DND-41 (cell line): ENCODE measurements at regions not wholly inside any gene's neighbourhood (a gene's known extent, or its start where the extent isn't known, plus 50 kb on each side); places are given as distances from the start of the nearest gene placed in this dataset.

Experiments
- ATAC-seq: fragments of 200-7000 bp; cut with Tn5 transposase; 3 replicates; pipeline ENCODE4 v1.9.1; 2021; ENCODE audit warnings: low read depth; ENCODE audit not compliant: insufficient read depth
- DNase-seq: peaks from one replicate; pipeline ENCODE4 v3.0.0-alpha.2; 2020
- H2AFZ ChIP-seq: 2 replicates; pipeline ENCODE4 v1.6.0; 2012; ENCODE audit warnings: low read depth, low read length
- H3K27ac ChIP-seq: 2 replicates; pipeline ENCODE4 v1.5.1; 2012; ENCODE audit warnings: low read length, inconsistent platforms
- H3K27me3 ChIP-seq: fragments of 200-600 bp; sonication (generic); 2 replicates; pipeline ENCODE4 v1.6.0; 2012; ENCODE audit warnings: low read length, mild to moderate bottlenecking, inconsistent platforms; ENCODE audit not compliant: insufficient read depth, poor library complexity
- H3K36me3 ChIP-seq: 2 replicates; pipeline ENCODE4 v1.5.1; 2012; ENCODE audit warnings: low read length, inconsistent platforms; ENCODE audit not compliant: insufficient read depth
- H3K4me1 ChIP-seq: 2 replicates; pipeline ENCODE4 v1.5.1; 2012; ENCODE audit warnings: mild to moderate bottlenecking, low read length; ENCODE audit not compliant: insufficient read depth
- H3K4me2 ChIP-seq: 2 replicates; pipeline ENCODE4 v1.6.0; 2012; ENCODE audit warnings: mild to moderate bottlenecking, moderate library complexity, low read length, inconsistent platforms; ENCODE audit not compliant: insufficient read depth
- H3K4me3 ChIP-seq, 2 experiments: fragments of 200-600 bp in 1 of 2; shearing (Covaris generic) in 1 of 2; 2 replicates each; pipeline ENCODE4 v1.5.1; 2012 to 2016; ENCODE audit warnings: inconsistent platforms in 2 of 2, low read length in 2 of 2, mild to moderate bottlenecking in 2 of 2, low read depth in 1 of 2, moderate library complexity in 1 of 2
- H3K79me2 ChIP-seq: 2 replicates; pipeline ENCODE4 v1.6.0; 2012; ENCODE audit warnings: low read length, inconsistent platforms; ENCODE audit not compliant: insufficient read depth
- H3K9ac ChIP-seq: 2 replicates; pipeline ENCODE4 v1.6.0; 2012; ENCODE audit warnings: low read depth, mild to moderate bottlenecking, inconsistent platforms, low read length, moderate library complexity
- H3K9me3 ChIP-seq: 2 replicates; pipeline ENCODE4 v1.5.1; 2012; ENCODE audit warnings: low read length, moderate library complexity, mild to moderate bottlenecking, inconsistent platforms; ENCODE audit not compliant: insufficient read depth, severe bottlenecking
- H4K20me1 ChIP-seq: 2 replicates; pipeline ENCODE4 v1.6.0; 2012; ENCODE audit warnings: low read length; ENCODE audit not compliant: insufficient read depth
- EZH2 ChIP-seq: IDR thresholded peaks from 3 replicates; pipeline ENCODE4 v1.6.1; 2012; ENCODE audit warnings: borderline replicate concordance, low read depth, mild to moderate bottlenecking, moderate library complexity, low read length, inconsistent platforms; ENCODE audit not compliant: severe bottlenecking
- TF ChIP-seq, protein P1 (sequence below): IDR thresholded peaks from 2 replicates; pipeline ENCODE4 v1.5.1; 2012; ENCODE audit warnings: borderline replicate concordance, low read length, moderate library complexity, mild to moderate bottlenecking; ENCODE audit not compliant: poor library complexity, severe bottlenecking; ENCODE audit errors: extremely low read depth

DNA sequence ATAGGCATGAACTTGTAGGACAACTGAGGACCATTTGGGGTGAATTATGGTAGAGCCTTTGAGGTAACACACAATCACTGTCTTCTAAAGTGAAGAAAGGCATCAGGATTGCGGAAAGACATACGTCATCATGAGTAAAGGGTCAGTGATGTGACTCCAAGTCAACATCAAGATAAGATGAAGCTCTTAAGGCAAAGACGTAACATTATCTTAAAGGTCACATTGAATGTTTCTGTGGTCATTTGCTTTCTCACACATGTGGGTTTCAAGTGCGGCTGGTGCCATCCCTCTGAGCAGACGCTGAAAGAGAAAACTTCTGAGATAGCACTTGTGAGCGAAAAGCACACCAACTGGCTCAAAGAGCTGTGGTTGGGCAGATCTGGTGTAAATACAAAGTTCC, 63.3 kb upstream of the GRAMD2B start:
- no peaks in the 10 kb centered on the region for H3K36me3 ChIP-seq
- H2AFZ ChIP-seq = no peak overlapping the region
- no peaks in the 10 kb centered on the region for H4K20me1 ChIP-seq
- DNase-seq (no peak), ATAC-seq (no peak)
- H3K27me3 ChIP-seq = peaks cover 26% of the 10 kb centered on the region
- no peaks in the 10 kb centered on the region for H3K79me2 ChIP-seq
- H3K4me3 ChIP-seq = no peak overlapping the region
- no peak overlapping the region for H3K9ac ChIP-seq
- no peak overlapping the region for H3K4me2 ChIP-seq
- no peak overlapping the region for H3K27ac ChIP-seq
- no peaks in the 10 kb centered on the region for H3K9me3 ChIP-seq
- peaks cover 1% of the 10 kb centered on the region; the same call in 1 of the 2 replicates for H3K4me1 ChIP-seq
- TF ChIP-seq, protein P1, sequence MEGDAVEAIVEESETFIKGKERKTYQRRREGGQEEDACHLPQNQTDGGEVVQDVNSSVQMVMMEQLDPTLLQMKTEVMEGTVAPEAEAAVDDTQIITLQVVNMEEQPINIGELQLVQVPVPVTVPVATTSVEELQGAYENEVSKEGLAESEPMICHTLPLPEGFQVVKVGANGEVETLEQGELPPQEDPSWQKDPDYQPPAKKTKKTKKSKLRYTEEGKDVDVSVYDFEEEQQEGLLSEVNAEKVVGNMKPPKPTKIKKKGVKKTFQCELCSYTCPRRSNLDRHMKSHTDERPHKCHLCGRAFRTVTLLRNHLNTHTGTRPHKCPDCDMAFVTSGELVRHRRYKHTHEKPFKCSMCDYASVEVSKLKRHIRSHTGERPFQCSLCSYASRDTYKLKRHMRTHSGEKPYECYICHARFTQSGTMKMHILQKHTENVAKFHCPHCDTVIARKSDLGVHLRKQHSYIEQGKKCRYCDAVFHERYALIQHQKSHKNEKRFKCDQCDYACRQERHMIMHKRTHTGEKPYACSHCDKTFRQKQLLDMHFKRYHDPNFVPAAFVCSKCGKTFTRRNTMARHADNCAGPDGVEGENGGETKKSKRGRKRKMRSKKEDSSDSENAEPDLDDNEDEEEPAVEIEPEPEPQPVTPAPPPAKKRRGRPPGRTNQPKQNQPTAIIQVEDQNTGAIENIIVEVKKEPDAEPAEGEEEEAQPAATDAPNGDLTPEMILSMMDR = no peak
- TF ChIP-seq EZH2 = no peak

GRCh38 chr5:126360467-126360866, 62.7 kb upstream of the GRAMD2B start:
- H4K20me1 ChIP-seq = no peaks in the 10 kb centered on the region
- H3K4me1 ChIP-seq = no peaks in the 10 kb centered on the region
- no peaks in the 10 kb centered on the region for H3K79me2 ChIP-seq
- H3K27me3 ChIP-seq = peaks cover 26% of the 10 kb centered on the region
- ATAC-seq (no peak), DNase-seq (no peak)
- no peaks in the 10 kb centered on the region for H3K36me3 ChIP-seq
- no peak overlapping the region for H2AFZ ChIP-seq
- H3K27ac ChIP-seq = no peak overlapping the region
- H3K9me3 ChIP-seq = no peaks in the 10 kb centered on the region
- no peak for TF ChIP-seq EZH2
- TF ChIP-seq, protein P1 = no peak
- no peak overlapping the region for H3K4me3 ChIP-seq
- H3K9ac ChIP-seq = no peak overlapping the region
- no peak overlapping the region for H3K4me2 ChIP-seq

DNA sequence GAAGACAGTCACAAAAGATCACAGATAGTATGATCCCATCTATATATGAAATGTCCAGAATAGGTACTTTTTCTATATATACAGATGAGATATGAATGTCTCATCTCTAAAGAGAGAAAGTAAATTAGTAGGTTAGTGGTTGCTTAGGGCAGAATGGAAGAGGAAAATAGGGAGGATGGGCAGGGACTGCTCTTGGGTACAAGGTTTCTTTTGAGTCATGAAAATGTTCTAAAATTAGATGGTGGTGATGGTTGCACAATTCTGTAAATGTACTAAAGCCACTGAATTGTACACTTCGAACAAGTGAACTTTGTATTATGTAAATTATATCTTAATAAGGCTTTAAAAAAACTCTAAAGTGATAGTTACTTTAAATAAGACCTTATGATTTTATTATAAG, 59.6 kb upstream of the GRAMD2B start:
- no peaks in the 10 kb centered on the region for H4K20me1 ChIP-seq
- no peak overlapping the region for H2AFZ ChIP-seq
- DNase-seq (no peak), ATAC-seq (no peak)
- H3K27ac ChIP-seq = no peak overlapping the region
- H3K9ac ChIP-seq = no peak overlapping the region
- H3K9me3 ChIP-seq = no peaks in the 10 kb centered on the region
- no peak overlapping the region for H3K4me2 ChIP-seq
- no peaks in the 10 kb centered on the region for H3K79me2 ChIP-seq
- no peak overlapping the region for H3K4me3 ChIP-seq
- no peaks in the 10 kb centered on the region for H3K4me1 ChIP-seq
- peaks cover 18% of the 10 kb centered on the region for H3K27me3 ChIP-seq
- no peaks in the 10 kb centered on the region for H3K36me3 ChIP-seq
- no peak for TF ChIP-seq EZH2

GRCh38 chr5:126364206-126364902, 58.9 kb upstream of the GRAMD2B start:
- Histone ChIP-seq H3K36me3 (no peaks in the 10 kb centered on the region), H3K27ac (no peak overlapping the region), H3K9ac (no peak overlapping the region), H3K79me2 (no peaks in the 10 kb centered on the region), H3K4me2 (no peak overlapping the region), H4K20me1 (no peaks in the 10 kb centered on the region), H3K4me1 (no peaks in the 10 kb centered on the region), H3K27me3 (peaks cover 18% of the 10 kb centered on the region), H2AFZ (no peak overlapping the region), H3K9me3 (no peaks in the 10 kb centered on the region), H3K4me3 (no peak overlapping the region)
- ATAC-seq (no peak), DNase-seq (no peak)
- TF ChIP-seq EZH2 = no peak
- TF ChIP-seq, protein P1 = no peak
